Stimulated activated naive B cell treated with anti-CD40 and anti-IgM and Interleukin-4, amounts not matched to agents 10 μg/mL and 1 μg/mL and 100 μg/mL, for 72 hours (primary cell): ENCODE measurements at regions not wholly inside any gene's neighbourhood (a gene's known extent, or its start where the extent isn't known, plus 50 kb on each side); places are given as distances from the start of the nearest gene placed in this dataset.

Experiments used
- ATAC-seq, 2 donors: fragments of 150-1000 bp; cut with Tn5 transposase; replicated peaks; 2 replicates each; pipeline ENCODE4 v1.10.0; 2021; ENCODE audit warnings: moderate library complexity in 1 of 2
- DNase-seq: peaks from one replicate; pipeline ENCODE4 v3.0.0; 2021
- H3K27ac Mint-ChIP-seq: one replicate; pipeline ENCODE4 v1.8.0; 2022; ENCODE audit warnings: mild to moderate bottlenecking, mixed read lengths
- H3K27me3 Mint-ChIP-seq, 2 donors: one replicate each; pipeline ENCODE4 v1.8.0; 2022; ENCODE audit warnings: mixed read lengths in 2 of 2
- H3K36me3 Mint-ChIP-seq, 2 donors: one replicate each; pipeline ENCODE4 v1.8.0; 2022; ENCODE audit warnings: mixed read lengths in 2 of 2, mild to moderate bottlenecking in 1 of 2
- H3K4me1 Mint-ChIP-seq, 2 donors: one replicate each; pipeline ENCODE4 v1.8.0; 2022; ENCODE audit warnings: mixed read lengths in 2 of 2, mild to moderate bottlenecking in 1 of 2
- H3K4me3 Mint-ChIP-seq, 2 donors: one replicate each; pipeline ENCODE4 v1.8.0; 2022; ENCODE audit warnings: mild to moderate bottlenecking in 2 of 2, mixed read lengths in 2 of 2, moderate library complexity in 1 of 2
- H3K9me3 Mint-ChIP-seq, 2 donors: one replicate each; pipeline ENCODE4 v1.8.0; 2022; ENCODE audit warnings: mixed read lengths in 2 of 2, mild to moderate bottlenecking in 1 of 2

- Mint-ChIP-seq H3K4me1 (no peaks in the 10 kb centered on the region), H3K9me3 (peaks cover 0 to 5% of the 10 kb centered on the region in 2 donors), H3K36me3 (no peaks in the 10 kb centered on the region), H3K4me3 (no peak overlapping the region), H3K27me3 (no peaks in the 10 kb centered on the region), H3K27ac (no peak overlapping the region)
- ATAC-seq (no peak), DNase-seq (no peak)
Measured at GRCh38 chr4:182014164-182014563, 229.0 kb upstream of the TENM3 start.

- Mint-ChIP-seq H3K4me1 (no peaks in the 10 kb centered on the region), H3K4me3 (no peak overlapping the region), H3K27me3 (no peaks in the 10 kb centered on the region), H3K36me3 (no peaks in the 10 kb centered on the region), H3K9me3 (peaks cover 0 to 8% of the 10 kb centered on the region in 2 donors), H3K27ac (no peak overlapping the region)
- DNase-seq (no peak), ATAC-seq (no peak)
Measured at GRCh38 chr4:182015014-182015413, 228.2 kb upstream of the TENM3 start.

- H3K36me3 Mint-ChIP-seq: no peaks in the 10 kb centered on the region
- H3K27me3 Mint-ChIP-seq: no peaks in the 10 kb centered on the region
- no peak overlapping the region for H3K27ac Mint-ChIP-seq
- DNase-seq (no peak), ATAC-seq (no peak)
- peaks cover 0 to 8% of the 10 kb centered on the region in 2 donors for H3K9me3 Mint-ChIP-seq
- no peak overlapping the region for H3K4me3 Mint-ChIP-seq
- H3K4me1 Mint-ChIP-seq: no peaks in the 10 kb centered on the region
Measured at GRCh38 chr4:182015893-182016292, 227.3 kb upstream of the TENM3 start.

GRCh38 chr4:182017038-182017437 is 226.2 kb upstream of the TENM3 start:
- Mint-ChIP-seq H3K27me3 (no peaks in the 10 kb centered on the region), H3K27ac (no peak overlapping the region), H3K9me3 (peaks cover 2 to 8% of the 10 kb centered on the region in 2 donors), H3K4me3 (no peak overlapping the region), H3K36me3 (no peaks in the 10 kb centered on the region), H3K4me1 (no peaks in the 10 kb centered on the region)
- no peak for ATAC-seq
- DNase-seq: no peak

- Mint-ChIP-seq H3K4me3 (no peak overlapping the region), H3K36me3 (no peaks in the 10 kb centered on the region), H3K9me3 (peaks cover 4 to 8% of the 10 kb centered on the region in 2 donors), H3K27me3 (no peaks in the 10 kb centered on the region), H3K27ac (no peak overlapping the region), H3K4me1 (no peaks in the 10 kb centered on the region)
- ATAC-seq (peak; percentile 8 to 19), DNase-seq (no peak)
Measured at GRCh38 chr4:182018691-182019090, 224.5 kb upstream of the TENM3 start.

GRCh38 chr4:182019148-182019652 is 224.0 kb upstream of the TENM3 start:
- peaks cover 4 to 8% of the 10 kb centered on the region in 2 donors for H3K9me3 Mint-ChIP-seq
- DNase-seq (no peak), ATAC-seq (peak; percentile 59 to 64)
- H3K27ac Mint-ChIP-seq: no peak overlapping the region
- no peak overlapping the region for H3K4me3 Mint-ChIP-seq
- H3K27me3 Mint-ChIP-seq: no peaks in the 10 kb centered on the region
- no peaks in the 10 kb centered on the region for H3K4me1 Mint-ChIP-seq
- H3K36me3 Mint-ChIP-seq: no peaks in the 10 kb centered on the region

- Mint-ChIP-seq H3K36me3 (no peaks in the 10 kb centered on the region), H3K4me3 (no peak overlapping the region), H3K4me1 (no peaks in the 10 kb centered on the region), H3K9me3 (peaks cover 10 to 20% of the 10 kb centered on the region in 2 donors), H3K27me3 (no peaks in the 10 kb centered on the region), H3K27ac (no peak overlapping the region)
- DNase-seq (no peak), ATAC-seq (no peak)
Measured at GRCh38 chr4:182022909-182023308, 220.3 kb upstream of the TENM3 start.

GRCh38 chr4:182023469-182023868 is 219.7 kb upstream of the TENM3 start:
- no peak for ATAC-seq
- Mint-ChIP-seq H3K9me3 (peaks cover 10 to 20% of the 10 kb centered on the region in 2 donors), H3K4me3 (no peak overlapping the region), H3K36me3 (no peaks in the 10 kb centered on the region), H3K27ac (no peak overlapping the region), H3K4me1 (no peaks in the 10 kb centered on the region), H3K27me3 (no peaks in the 10 kb centered on the region)
- no peak for DNase-seq

- H3K9me3 Mint-ChIP-seq: peaks cover 0 to 6% of the 10 kb centered on the region in 2 donors
- DNase-seq (no peak), ATAC-seq (no peak)
- H3K27me3 Mint-ChIP-seq: no peaks in the 10 kb centered on the region
- no peak overlapping the region for H3K27ac Mint-ChIP-seq
- H3K4me3 Mint-ChIP-seq: no peak overlapping the region
- H3K4me1 Mint-ChIP-seq: no peaks in the 10 kb centered on the region
- no peaks in the 10 kb centered on the region for H3K36me3 Mint-ChIP-seq
Measured at GRCh38 chr4:182042945-182043344, 200.3 kb upstream of the TENM3 start.

- ATAC-seq: no peak
Measured at GRCh38 chr4:182048871-182049270, 194.3 kb upstream of the TENM3 start.

GRCh38 chr4:182056866-182057265 is 186.3 kb upstream of the TENM3 start:
- no peaks in the 10 kb centered on the region for H3K4me1 Mint-ChIP-seq
- H3K36me3 Mint-ChIP-seq: no peaks in the 10 kb centered on the region
- H3K27me3 Mint-ChIP-seq: no peaks in the 10 kb centered on the region
- ATAC-seq: no peak
- H3K27ac Mint-ChIP-seq: no peak overlapping the region
- no peak overlapping the region for H3K4me3 Mint-ChIP-seq
- no peak for DNase-seq
- H3K9me3 Mint-ChIP-seq: peaks cover 0 to 3% of the 10 kb centered on the region in 2 donors

More at GRCh38 chr4:182048871-182049270, 194.3 kb upstream of the TENM3 start:
- Mint-ChIP-seq H3K36me3 (no peaks in the 10 kb centered on the region), H3K4me3 (no peak overlapping the region), H3K27ac (no peak overlapping the region), H3K4me1 (no peaks in the 10 kb centered on the region), H3K9me3 (peaks cover 0 to 4% of the 10 kb centered on the region in 2 donors), H3K27me3 (no peaks in the 10 kb centered on the region)
- DNase-seq: no peak

- no peak for DNase-seq
- H3K27ac Mint-ChIP-seq: no peak overlapping the region
Measured at GRCh38 chr4:182062458-182062857, 180.7 kb upstream of the TENM3 start.

GRCh38 chr4:182062936-182063335 is 180.3 kb upstream of the TENM3 start:
- no peak overlapping the region for H3K27ac Mint-ChIP-seq
- no peaks in the 10 kb centered on the region for H3K36me3 Mint-ChIP-seq
- no peak overlapping the region for H3K4me3 Mint-ChIP-seq
- DNase-seq (no peak), ATAC-seq (no peak)
- H3K4me1 Mint-ChIP-seq: no peaks in the 10 kb centered on the region
- peaks cover 1 to 4% of the 10 kb centered on the region in 2 donors for H3K9me3 Mint-ChIP-seq
- H3K27me3 Mint-ChIP-seq: no peaks in the 10 kb centered on the region

More at GRCh38 chr4:182062458-182062857, 180.7 kb upstream of the TENM3 start:
- peaks cover 1 to 4% of the 10 kb centered on the region in 2 donors for H3K9me3 Mint-ChIP-seq
- H3K4me1 Mint-ChIP-seq: no peaks in the 10 kb centered on the region
- no peak overlapping the region for H3K4me3 Mint-ChIP-seq
- no peaks in the 10 kb centered on the region for H3K36me3 Mint-ChIP-seq
- H3K27me3 Mint-ChIP-seq: no peaks in the 10 kb centered on the region
- ATAC-seq: no peak

GRCh38 chr4:182063651-182064050 is 179.6 kb upstream of the TENM3 start:
- Mint-ChIP-seq H3K36me3 (no peaks in the 10 kb centered on the region), H3K27ac (no peak overlapping the region), H3K27me3 (no peaks in the 10 kb centered on the region), H3K9me3 (peaks cover 1 to 4% of the 10 kb centered on the region in 2 donors), H3K4me3 (no peak overlapping the region), H3K4me1 (no peaks in the 10 kb centered on the region)
- ATAC-seq (no peak), DNase-seq (no peak)

GRCh38 chr4:182065255-182065654 is 177.9 kb upstream of the TENM3 start:
- peaks cover 1 to 4% of the 10 kb centered on the region in 2 donors for H3K9me3 Mint-ChIP-seq
- H3K4me1 Mint-ChIP-seq: no peaks in the 10 kb centered on the region
- H3K27ac Mint-ChIP-seq: no peak overlapping the region
- H3K4me3 Mint-ChIP-seq: no peak overlapping the region
- H3K36me3 Mint-ChIP-seq: no peaks in the 10 kb centered on the region
- H3K27me3 Mint-ChIP-seq: no peaks in the 10 kb centered on the region
- DNase-seq (no peak), ATAC-seq (no peak)

- Mint-ChIP-seq H3K4me3 (no peak overlapping the region), H3K27ac (no peak overlapping the region), H3K4me1 (no peaks in the 10 kb centered on the region), H3K36me3 (no peaks in the 10 kb centered on the region), H3K9me3 (peaks cover 1 to 7% of the 10 kb centered on the region in 2 donors), H3K27me3 (no peaks in the 10 kb centered on the region)
- ATAC-seq: no peak
- DNase-seq: no peak
Measured at GRCh38 chr4:182066037-182066436, 177.2 kb upstream of the TENM3 start.
